GM12874 (cell line): ENCODE measurements at regions not wholly inside any gene's neighbourhood (a gene's known extent, or its start where the extent isn't known, plus 50 kb on each side); places are given as distances from the start of the nearest gene placed in this dataset.

Experiments
- CTCF ChIP-seq: IDR thresholded peaks from 2 replicates; pipeline ENCODE4 v1.5.1; 2011; ENCODE audit warnings: low read depth, mild to moderate bottlenecking, control low read depth, low read length, moderate library complexity; ENCODE audit not compliant: insufficient read depth

GRCh38 chr1:234978397-234979295, 150.0 kb downstream of the TOMM20 start:
- 0 out of 2 replicates have a peak, but pooled peaks have one; percentile 9 for TF ChIP-seq CTCF

- TF ChIP-seq CTCF: no peak
Observed at GRCh38 chr1:234977875-234978396, 150.7 kb downstream of the TOMM20 start.

- no peak for TF ChIP-seq CTCF
Observed at GRCh38 chr1:234976861-234977680, 151.6 kb downstream of the TOMM20 start.

GRCh38 chr1:234975941-234976860, 152.4 kb downstream of the TOMM20 start:
- no peak for TF ChIP-seq CTCF

- no peak for TF ChIP-seq CTCF
Observed at GRCh38 chr1:234975122-234975940, 153.3 kb downstream of the TOMM20 start.

GRCh38 chr1:234973426-234974250, 155.0 kb downstream of the TOMM20 start:
- TF ChIP-seq CTCF: no peak
